ENCODE measurements at regions not wholly inside any gene's neighbourhood (a gene's known extent, or its start where the extent isn't known, plus 50 kb on each side); places are given as distances from the start of the nearest gene placed in this dataset.

GRCh38 chr3:103653996-103654395 lies 1219.2 kb downstream of the ZPLD1 start:
- TF ChIP-seq CTCF (IDR thresholded peaks at IDR 0.05) (no peak), POLR2A (IDR thresholded peaks at IDR 0.05) (no peak)
